Neural cell (in vitro differentiated cells): ENCODE measurements at regions not wholly inside any gene's neighbourhood (a gene's known extent, or its start where the extent isn't known, plus 50 kb on each side); places are given as distances from the start of the nearest gene placed in this dataset.

Source experiments
- CTCF ChIP-seq: fragments of 450-650 bp; IDR thresholded peaks from 2 replicates; pipeline ENCODE4 v1.5.1; 2014; ENCODE audit warnings: antibody characterized with exemption, mild to moderate bottlenecking, moderate library complexity; ENCODE audit not compliant: poor library complexity, severe bottlenecking
- EP300 ChIP-seq: fragments of 450-650 bp; conservative IDR thresholded peaks from 2 replicates; pipeline ENCODE4 v1.6.1; 2014; ENCODE audit warnings: antibody characterized with exemption, mild to moderate bottlenecking, moderate library complexity; ENCODE audit not compliant: poor library complexity, severe bottlenecking
- SMC3 ChIP-seq: fragments of 450-650 bp; conservative IDR thresholded peaks from 2 replicates; pipeline ENCODE4 v1.6.1; 2014; ENCODE audit warnings: antibody characterized with exemption, mild to moderate bottlenecking, moderate library complexity; ENCODE audit not compliant: poor library complexity

- no peak for TF ChIP-seq CTCF
- no peak for TF ChIP-seq EP300
- no peak for TF ChIP-seq SMC3
Observed at GRCh38 chr5:67674159-67674655, 477.6 kb upstream of the CD180 start.
